ENCODE measurements at regions not wholly inside any gene's neighbourhood (a gene's known extent, or its start where the extent isn't known, plus 50 kb on each side); places are given as distances from the start of the nearest gene placed in this dataset.
"Not testable (repeated sequence)": the region's sequence is repeated elsewhere in the genome, so short reads cannot be mapped to it uniquely, and the experiment has no call there.

DNA sequence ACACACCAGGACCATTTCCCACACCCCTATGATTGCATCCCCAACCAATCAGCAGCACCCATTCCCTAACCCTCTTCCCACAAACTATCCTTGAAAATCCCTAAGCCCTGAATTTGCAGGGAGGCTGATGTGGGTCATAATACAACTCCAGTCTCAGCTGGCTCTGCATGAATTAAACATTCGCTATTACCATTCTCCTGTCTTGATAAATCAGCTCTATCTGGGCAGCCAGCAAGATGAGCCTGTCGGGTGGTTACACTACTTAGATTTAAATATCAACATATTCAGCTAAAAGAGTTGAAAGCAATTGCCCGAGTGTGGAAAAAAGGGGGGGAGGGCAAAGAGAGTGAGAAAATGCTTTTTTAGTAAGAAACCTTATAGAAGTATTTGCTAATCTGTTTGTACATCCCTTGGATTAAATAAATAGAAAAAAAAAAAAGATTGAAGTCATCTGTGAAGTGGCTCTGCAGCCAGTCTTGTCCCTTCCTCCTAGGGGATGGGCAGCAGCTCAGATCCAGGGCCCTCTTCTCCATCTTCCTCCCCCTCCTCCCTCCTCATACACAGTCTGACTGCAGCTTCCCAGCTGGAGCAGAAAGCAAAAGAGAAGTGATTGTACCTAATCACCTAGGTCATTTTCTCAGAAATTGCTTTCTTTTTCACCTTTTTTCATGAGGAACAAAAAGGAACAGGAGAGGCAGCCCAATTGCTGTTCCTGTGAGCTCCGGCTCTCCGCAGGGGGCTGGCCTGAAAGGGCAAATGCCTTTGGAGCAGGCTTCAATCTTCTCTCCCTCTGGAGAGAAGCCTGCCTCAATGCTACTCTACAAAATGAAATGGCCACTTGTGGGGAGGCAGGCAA lies 356.6 kb upstream of the SULF2 start:
- H3K4me3 ChIP-seq (replicated peaks; ENCODE audit: low read depth, low read length), result no peak overlapping the region
- DNase-seq (ENCODE audit: low read depth), result no peak
- TF ChIP-seq, protein P1, sequence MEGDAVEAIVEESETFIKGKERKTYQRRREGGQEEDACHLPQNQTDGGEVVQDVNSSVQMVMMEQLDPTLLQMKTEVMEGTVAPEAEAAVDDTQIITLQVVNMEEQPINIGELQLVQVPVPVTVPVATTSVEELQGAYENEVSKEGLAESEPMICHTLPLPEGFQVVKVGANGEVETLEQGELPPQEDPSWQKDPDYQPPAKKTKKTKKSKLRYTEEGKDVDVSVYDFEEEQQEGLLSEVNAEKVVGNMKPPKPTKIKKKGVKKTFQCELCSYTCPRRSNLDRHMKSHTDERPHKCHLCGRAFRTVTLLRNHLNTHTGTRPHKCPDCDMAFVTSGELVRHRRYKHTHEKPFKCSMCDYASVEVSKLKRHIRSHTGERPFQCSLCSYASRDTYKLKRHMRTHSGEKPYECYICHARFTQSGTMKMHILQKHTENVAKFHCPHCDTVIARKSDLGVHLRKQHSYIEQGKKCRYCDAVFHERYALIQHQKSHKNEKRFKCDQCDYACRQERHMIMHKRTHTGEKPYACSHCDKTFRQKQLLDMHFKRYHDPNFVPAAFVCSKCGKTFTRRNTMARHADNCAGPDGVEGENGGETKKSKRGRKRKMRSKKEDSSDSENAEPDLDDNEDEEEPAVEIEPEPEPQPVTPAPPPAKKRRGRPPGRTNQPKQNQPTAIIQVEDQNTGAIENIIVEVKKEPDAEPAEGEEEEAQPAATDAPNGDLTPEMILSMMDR (IDR thresholded peaks at IDR 0.05; ENCODE audit: low read length, missing control alignments), result no peak

DNA sequence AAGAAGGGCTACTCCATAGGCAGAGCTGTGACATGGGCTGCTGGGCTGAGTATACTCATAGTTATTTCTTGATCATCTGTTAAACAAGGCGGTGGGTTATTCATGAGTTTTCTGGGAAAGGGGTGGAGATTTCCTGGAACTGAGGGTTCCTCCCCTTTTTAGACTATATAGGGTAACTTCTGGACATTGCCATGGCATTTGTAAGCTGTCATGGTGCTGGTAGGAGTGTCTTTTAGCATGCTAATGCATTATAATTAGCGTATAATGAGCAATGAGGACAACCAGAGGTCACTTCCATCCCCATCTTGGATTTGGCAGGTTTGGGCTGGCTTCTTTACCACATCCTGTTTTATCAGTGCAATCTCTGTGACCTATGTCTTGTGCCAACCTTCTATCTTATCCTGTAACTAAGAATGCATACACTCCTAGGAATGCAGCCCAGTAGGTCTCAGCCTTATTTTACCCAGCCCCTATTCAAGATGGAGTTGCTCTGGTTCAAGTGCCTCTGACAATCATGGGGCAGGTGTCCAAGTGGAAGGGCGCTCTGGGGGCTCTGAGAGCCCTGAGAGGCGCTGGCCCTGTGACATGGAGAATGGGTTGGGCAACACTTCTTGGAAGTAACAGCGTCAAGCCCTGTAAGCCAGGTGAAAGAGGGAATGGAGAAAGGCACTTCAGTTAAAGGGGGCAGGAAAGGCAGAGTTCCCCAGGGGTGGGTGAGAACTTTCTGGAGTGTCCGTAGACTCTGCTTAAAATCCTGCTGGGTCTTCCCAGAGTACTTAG lies 354.2 kb upstream of the SULF2 start:
- TF ChIP-seq, protein P1 (IDR thresholded peaks at IDR 0.05; ENCODE audit: low read length, missing control alignments), result no peak
- H3K4me3 ChIP-seq (replicated peaks; ENCODE audit: low read depth, low read length), result no peak overlapping the region
- DNase-seq (ENCODE audit: low read depth), result peak; percentile 29

GRCh38 chr20:48132834-48133233 lies 347.6 kb upstream of the SULF2 start:
- DNase-seq (ENCODE audit: low read depth), result no peak
- TF ChIP-seq, protein P1 (IDR thresholded peaks at IDR 0.05; ENCODE audit: low read length, missing control alignments), result no peak
- H3K4me3 ChIP-seq (replicated peaks; ENCODE audit: low read depth, low read length), result no peak overlapping the region

- no peak overlapping the region for H3K4me3 ChIP-seq (replicated peaks; ENCODE audit: low read depth, low read length)
- TF ChIP-seq, protein P1 (IDR thresholded peaks at IDR 0.05; ENCODE audit: low read length, missing control alignments), result no peak
- peak; percentile 64 for DNase-seq (ENCODE audit: low read depth)
Measured at GRCh38 chr20:48131581-48131980, 346.3 kb upstream of the SULF2 start.

DNA sequence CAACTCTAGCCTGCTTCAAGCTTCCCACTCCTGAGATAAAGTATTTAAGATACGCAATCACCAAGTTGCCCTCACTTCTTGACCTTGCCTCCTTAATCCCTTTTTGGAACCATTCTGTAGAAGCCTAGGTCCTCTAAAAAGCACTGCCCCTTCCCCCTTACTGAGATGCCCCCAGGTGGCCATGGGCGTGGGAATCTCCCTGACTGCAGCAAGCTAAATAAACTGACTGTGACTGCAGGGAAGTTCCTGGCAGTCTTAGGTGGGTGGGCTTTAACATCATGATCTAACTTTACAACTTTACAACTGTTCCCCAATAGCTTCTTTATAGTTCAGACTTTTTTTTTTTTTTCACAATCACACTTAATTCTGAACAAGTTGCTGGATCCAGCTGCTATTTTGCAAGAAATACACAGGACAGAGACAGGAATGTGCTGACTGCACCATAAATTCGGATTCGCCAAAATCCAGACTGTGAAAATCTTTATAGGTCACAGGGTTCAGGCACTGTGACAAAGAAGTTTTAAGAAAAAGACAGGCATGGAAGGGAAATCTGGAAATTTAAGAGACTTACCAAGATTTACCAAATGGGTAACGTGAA lies 344.2 kb upstream of the SULF2 start:
- TF ChIP-seq, protein P1 (IDR thresholded peaks at IDR 0.05; ENCODE audit: low read length, missing control alignments), result no peak
- H3K4me3 ChIP-seq (replicated peaks; ENCODE audit: low read depth, low read length), result no peak overlapping the region
- DNase-seq (ENCODE audit: low read depth), result peak; percentile 23

DNA sequence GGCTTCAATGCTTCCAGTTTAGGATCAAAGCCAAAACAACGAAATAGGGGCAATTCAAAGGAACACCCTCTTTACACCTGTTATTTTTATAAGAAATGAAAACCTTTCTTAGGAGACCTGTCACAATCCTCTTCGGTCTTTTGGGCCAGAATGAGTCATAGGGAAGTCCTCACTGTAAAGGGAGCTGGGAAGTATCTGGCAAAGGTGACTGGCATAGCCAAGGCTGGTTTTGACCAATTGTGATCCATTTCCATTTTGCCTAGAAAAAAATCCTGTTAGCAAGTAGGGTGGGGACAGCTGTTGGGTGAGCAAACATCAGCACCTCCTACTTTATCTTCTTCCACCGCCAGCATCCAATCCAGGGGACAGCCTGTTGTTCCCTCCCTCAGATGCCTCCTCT lies 343.2 kb upstream of the SULF2 start:
- TF ChIP-seq, protein P1 (IDR thresholded peaks at IDR 0.05; ENCODE audit: low read length, missing control alignments), result no peak
- H3K4me3 ChIP-seq (replicated peaks; ENCODE audit: low read depth, low read length), result no peak overlapping the region
- no peak for DNase-seq (ENCODE audit: low read depth)

DNA sequence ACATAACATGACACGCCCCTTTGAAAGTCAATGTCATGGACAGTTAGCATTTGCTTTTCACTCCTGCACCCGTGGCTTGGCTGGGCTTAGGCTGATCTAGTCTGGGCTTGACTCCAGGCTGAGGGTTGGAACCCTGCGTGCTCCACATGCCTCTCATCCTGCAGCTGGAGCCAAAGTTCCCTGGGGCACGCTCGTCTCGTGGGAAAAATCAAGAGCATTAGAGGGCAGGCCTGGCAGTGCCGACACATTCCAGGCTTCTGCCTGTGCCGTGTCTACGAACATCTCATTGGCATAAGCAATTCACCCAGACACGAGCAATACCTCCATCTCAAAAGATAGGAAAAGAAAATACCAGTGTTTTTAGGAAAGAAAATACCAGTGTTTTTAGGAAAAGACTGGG lies 342.7 kb upstream of the SULF2 start:
- not testable (repeated sequence) for H3K4me3 ChIP-seq (replicated peaks; ENCODE audit: low read depth, low read length)
- DNase-seq (ENCODE audit: low read depth), result peak; percentile 29

GRCh38 chr20:48127133-48127532 lies 341.9 kb upstream of the SULF2 start:
- DNase-seq (ENCODE audit: low read depth); H3K4me3 ChIP-seq (replicated peaks; ENCODE audit: low read depth, low read length): not testable (repeated sequence)

All from fibroblast of pulmonary artery (primary cell).